IMR-90 (cell line): ENCODE measurements at regions not wholly inside any gene's neighbourhood (a gene's known extent, or its start where the extent isn't known, plus 50 kb on each side); places are given as distances from the start of the nearest gene placed in this dataset.

ENCODE experiments used
- ATAC-seq: fragments of 200-7000 bp; cut with Tn5 transposase; 2 replicates; pipeline ENCODE4 v1.9.1; 2020; ENCODE audit warnings: low read depth, mild to moderate bottlenecking, moderate library complexity
- BruUV-seq: library from RNA; stranded (reverse); fragments of 400-500 nt; replicated peaks from 2 replicates; lab custom pipeline; 2021; lab: Mats Ljungman, UMichigan
- CTCF ChIA-PET: fragments of 300-600 bp; formaldehyde crosslinking; extraction: SDS; loops from one replicate; lab custom pipeline; 2021; ENCODE audit warnings: antibody characterized with exemption; lab: Yijun Ruan, JAX
- POLR2A ChIA-PET: fragments of 300-600 bp; sonication (Branson Sonifier 250); formaldehyde crosslinking; loops from one replicate; lab custom pipeline; 2022; ENCODE audit warnings: antibody characterized with exemption; ENCODE audit not compliant: unreplicated experiment; lab: Charles Lee
- DNase-seq: peaks from one replicate; pipeline ENCODE4 v3.0.0; 2013
- H2AFZ ChIP-seq: replicated peaks from 2 replicates; pipeline ENCODE3; 2013; ENCODE audit warnings: low read length, mild to moderate bottlenecking; ENCODE audit not compliant: poor library complexity
- H2AK5ac ChIP-seq: 2 replicates; pipeline ENCODE4 v1.6.1; 2013; ENCODE audit warnings: low read depth, low read length, inconsistent platforms
- H2AK9ac ChIP-seq: replicated peaks from 2 replicates; pipeline ENCODE3; 2013; ENCODE audit warnings: mild to moderate bottlenecking, low read depth, low read length, moderate library complexity; ENCODE audit not compliant: poor library complexity
- H2BK120ac ChIP-seq: 2 replicates; pipeline ENCODE4 v1.6.1; 2013; ENCODE audit warnings: low read depth, low read length, inconsistent platforms
- H2BK15ac ChIP-seq: 3 replicates; pipeline ENCODE4 v1.6.1; 2013; ENCODE audit warnings: low read depth, low read length, inconsistent platforms
- H2BK20ac ChIP-seq: 2 replicates; pipeline ENCODE4 v1.6.1; 2013; ENCODE audit warnings: low read depth, mild to moderate bottlenecking, inconsistent platforms, low read length, moderate library complexity
- H2BK5ac ChIP-seq: 2 replicates; pipeline ENCODE4 v1.6.1; 2013; ENCODE audit warnings: mild to moderate bottlenecking, low read depth, low read length, inconsistent platforms; ENCODE audit not compliant: poor library complexity, severe bottlenecking
- H3K14ac ChIP-seq: replicated peaks from 2 replicates; pipeline ENCODE4 v1.6.1; 2013; ENCODE audit warnings: low read depth, low read length, inconsistent platforms
- H3K18ac ChIP-seq: 2 replicates; pipeline ENCODE4 v1.6.1; 2013; ENCODE audit warnings: low read depth, low read length, control low read depth
- H3K23ac ChIP-seq: 2 replicates; pipeline ENCODE4 v1.6.1; 2013; ENCODE audit warnings: low read depth, low read length, inconsistent platforms
- H3K27ac ChIP-seq: 2 replicates; pipeline ENCODE4 v1.5.1; 2013; ENCODE audit warnings: mild to moderate bottlenecking, control low read depth, low read length; ENCODE audit not compliant: insufficient read depth
- H3K27me3 ChIP-seq: 2 replicates; pipeline ENCODE4 v1.6.1; 2013; ENCODE audit warnings: low read length; ENCODE audit not compliant: control insufficient read depth, insufficient read depth
- H3K36me3 ChIP-seq: 2 replicates; pipeline ENCODE4 v1.6.1; 2013; ENCODE audit warnings: low read length, mixed read lengths; ENCODE audit not compliant: control insufficient read depth, insufficient read depth
- H3K4ac ChIP-seq: 2 replicates; pipeline ENCODE4 v1.6.1; 2013; ENCODE audit warnings: low read depth, low read length, inconsistent platforms
- H3K4me1 ChIP-seq: 2 replicates; pipeline ENCODE4 v1.6.1; 2013; ENCODE audit warnings: low read length, mixed read lengths; ENCODE audit not compliant: control insufficient read depth, insufficient read depth
- H3K4me2 ChIP-seq: 2 replicates; pipeline ENCODE4 v1.6.1; 2013; ENCODE audit warnings: low read depth, mild to moderate bottlenecking, control low read depth, low read length, moderate library complexity
- H3K4me3 ChIP-seq: 2 replicates; pipeline ENCODE4 v1.5.1; 2013; ENCODE audit warnings: low read depth, mild to moderate bottlenecking, control low read depth, low read length, moderate library complexity; ENCODE audit not compliant: insufficient read depth
- H3K56ac ChIP-seq: 2 replicates; pipeline ENCODE4 v1.6.1; 2013; ENCODE audit warnings: low read length, inconsistent platforms; ENCODE audit not compliant: insufficient read depth; ENCODE audit errors: extremely low read depth
- H3K79me1 ChIP-seq, 2 experiments: 2 replicates each; pipeline ENCODE4 v1.6.1; 2013; ENCODE audit warnings: low read length in 2 of 2, inconsistent platforms in 1 of 2, low read depth in 1 of 2
- H3K9ac ChIP-seq: 2 replicates; pipeline ENCODE4 v1.6.1; 2013; ENCODE audit warnings: low read depth, low read length, control low read depth
- H3K9me1 ChIP-seq: 2 replicates; pipeline ENCODE4 v1.6.1; 2013; ENCODE audit warnings: low read length, inconsistent platforms; ENCODE audit not compliant: insufficient read depth
- H3K9me3 ChIP-seq: 2 replicates; pipeline ENCODE4 v1.6.1; 2013; ENCODE audit warnings: low read length; ENCODE audit not compliant: control insufficient read depth, insufficient read depth
- H4K20me1 ChIP-seq: 2 replicates; pipeline ENCODE4 v1.6.1; 2013; ENCODE audit warnings: low read length, inconsistent platforms; ENCODE audit not compliant: insufficient read depth
- H4K5ac ChIP-seq: 2 replicates; pipeline ENCODE4 v1.6.1; 2013; ENCODE audit warnings: mild to moderate bottlenecking, low read depth, low read length, control low read depth
- H4K8ac ChIP-seq, 2 experiments: 2 replicates each; pipeline ENCODE4 v1.6.1; 2013; ENCODE audit warnings: low read depth in 2 of 2, low read length in 2 of 2, control low read depth in 1 of 2, inconsistent platforms in 1 of 2
- H4K91ac ChIP-seq: 2 replicates; pipeline ENCODE4 v1.6.1; 2013; ENCODE audit warnings: low read depth, low read length, inconsistent platforms; ENCODE audit not compliant: insufficient read depth
- whole genome bisulfite sequencing, 2 experiments: methylation state at CpG; one replicate each; pipeline versions ENCODE4 v1.1.5 to v1.1.7; 2013; ENCODE audit warnings: missing lambda C conversion rate in 2 of 2; ENCODE audit not compliant: insufficient read length in 1 of 2; ENCODE audit errors: extremely low coverage in 2 of 2; 5-methylcytosine and 5-hydroxymethylcytosine counted together
- dilution Hi-C: fragments of 300-500 bp; cut with HindIII; formaldehyde crosslinking; loops from one replicate; pipeline ENCODE4 v1.14.3; 2018; ENCODE audit warnings: low sequenced_read_pairs; ENCODE audit not compliant: unreplicated experiment
- in situ Hi-C: fragments of 300-500 bp; cut with MboI; formaldehyde crosslinking; loops from 3 replicates; pipeline ENCODE4 v1.14.3; 2019; ENCODE audit warnings: low sequenced_read_pairs, inconsistent platforms, mixed read lengths
- intact Hi-C: fragments of 100-400 bp; cut with micrococcal nuclease; formaldehyde crosslinking; loops from 2 replicates; pipeline ENCODE4 v1.10.0; 2022
- TF ChIP-seq, protein P1 (sequence below): fragments of 150-350 bp; IDR thresholded peaks from 2 replicates; pipeline ENCODE4 v1.6.1; 2016; ENCODE audit warnings: low read depth, mild to moderate bottlenecking, low read length, moderate library complexity, borderline replicate concordance

DNA sequence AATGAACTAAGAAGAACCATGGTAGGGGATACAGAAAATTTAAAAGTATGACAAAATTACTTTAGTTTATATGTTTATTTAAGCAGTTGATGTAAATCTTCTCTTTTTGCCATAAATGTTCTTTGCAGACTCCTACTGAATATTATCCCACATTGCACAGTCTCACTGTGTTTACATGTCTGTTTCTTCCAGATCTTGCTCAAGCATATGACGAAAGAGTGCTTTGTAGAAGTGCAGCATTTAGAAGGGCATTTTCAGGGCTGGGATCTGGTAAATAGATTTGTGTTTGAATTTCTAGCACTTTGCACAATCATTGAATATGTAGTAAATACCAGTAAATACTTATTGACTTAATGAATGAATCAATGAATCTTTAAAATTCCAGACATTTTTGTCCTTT is 152.0 kb upstream of the EPHA7 start:
- Histone ChIP-seq H2AK9ac (no peak overlapping the region), H2BK15ac (no peak overlapping the region), H3K23ac (no peak overlapping the region), H2AK5ac (no peak overlapping the region), H2BK20ac (no peak overlapping the region), H4K91ac (no peak overlapping the region), H4K8ac (no peak overlapping the region), H2BK5ac (no peak overlapping the region), H3K4me2 (no peak overlapping the region), H3K79me1 (no peaks in the 10 kb centered on the region), H3K9me3 (no peaks in the 10 kb centered on the region), H3K4me3 (no peak overlapping the region), H4K20me1 (no peaks in the 10 kb centered on the region), H3K14ac (no peak overlapping the region), H2BK120ac (no peak overlapping the region), H3K9ac (no peak overlapping the region), H3K4me1 (no peaks in the 10 kb centered on the region), H4K5ac (no peak overlapping the region), H3K36me3 (no peaks in the 10 kb centered on the region), H3K56ac (no peak overlapping the region), H3K27me3 (no peaks in the 10 kb centered on the region), H3K18ac (no peak overlapping the region), H3K27ac (no peak overlapping the region), H2AFZ (no peak overlapping the region), H3K9me1 (no peaks in the 10 kb centered on the region), H3K4ac (no peak overlapping the region)
- TF ChIP-seq, protein P1, sequence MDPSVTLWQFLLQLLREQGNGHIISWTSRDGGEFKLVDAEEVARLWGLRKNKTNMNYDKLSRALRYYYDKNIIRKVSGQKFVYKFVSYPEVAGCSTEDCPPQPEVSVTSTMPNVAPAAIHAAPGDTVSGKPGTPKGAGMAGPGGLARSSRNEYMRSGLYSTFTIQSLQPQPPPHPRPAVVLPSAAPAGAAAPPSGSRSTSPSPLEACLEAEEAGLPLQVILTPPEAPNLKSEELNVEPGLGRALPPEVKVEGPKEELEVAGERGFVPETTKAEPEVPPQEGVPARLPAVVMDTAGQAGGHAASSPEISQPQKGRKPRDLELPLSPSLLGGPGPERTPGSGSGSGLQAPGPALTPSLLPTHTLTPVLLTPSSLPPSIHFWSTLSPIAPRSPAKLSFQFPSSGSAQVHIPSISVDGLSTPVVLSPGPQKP = no peak
- CTCF ChIA-PET = no interaction called here
- DNase-seq = no peak
- in situ Hi-C loops (no loop called here), intact Hi-C loops (no loop called here), dilution Hi-C loops (no loop called here)
- ATAC-seq = no peak
- no CpG with 5 or more reads among the region's 1 CpG for WGBS, 2 experiments
- POLR2A ChIA-PET = no interaction called here
- BruUV-seq = no TSS peak
